HL-60 (cell line): ENCODE measurements at regions not wholly inside any gene's neighbourhood (a gene's known extent, or its start where the extent isn't known, plus 50 kb on each side); places are given as distances from the start of the nearest gene placed in this dataset.

Experiments used
- DNase-seq, 2 experiments: peaks; one replicate each; pipeline ENCODE4 v3.0.0-alpha.2; 2010 to 2020; ENCODE audit warnings: low read depth in 1 of 2, low spot score in 1 of 2
- H3K27ac ChIP-seq: fragments of 250-450 bp; sonication (Bioruptor Pico); replicated peaks from 2 replicates; pipeline ENCODE4 v1.5.1; 2020; ENCODE audit warnings: mild to moderate bottlenecking, moderate library complexity
- H3K27me3 ChIP-seq: fragments of 250-450 bp; sonication (Bioruptor Pico); 2 replicates; pipeline ENCODE4 v1.5.1; 2021; ENCODE audit warnings: mild to moderate bottlenecking, moderate library complexity; ENCODE audit not compliant: insufficient read depth, poor library complexity, severe bottlenecking
- H3K4me3 ChIP-seq: replicated peaks from 2 replicates; pipeline ENCODE4 v1.5.1; 2011; ENCODE audit warnings: mild to moderate bottlenecking, control low read depth, low read length; ENCODE audit not compliant: insufficient read depth
- CTCF ChIP-seq: IDR thresholded peaks from one replicate; pipeline ENCODE4 v1.5.1; 2011; ENCODE audit warnings: low read length, control low read depth, inconsistent platforms; ENCODE audit not compliant: insufficient read depth
- GABPA ChIP-seq: IDR thresholded peaks from 2 replicates; pipeline ENCODE4 v1.6.1; 2012; ENCODE audit warnings: low read depth
- POLR2AphosphoS5 ChIP-seq: IDR thresholded peaks from 2 replicates; pipeline ENCODE4 v1.6.1; 2012; ENCODE audit warnings: low read depth
- SPI1 ChIP-seq: IDR thresholded peaks from 2 replicates; pipeline ENCODE4 v1.6.1; 2012; ENCODE audit warnings: low read depth, mild to moderate bottlenecking, borderline replicate concordance
- TF ChIP-seq, protein P1 (sequence below): IDR thresholded peaks from 2 replicates; pipeline ENCODE4 v1.6.1; 2012; ENCODE audit warnings: low read depth; ENCODE audit not compliant: insufficient replicate concordance

DNA sequence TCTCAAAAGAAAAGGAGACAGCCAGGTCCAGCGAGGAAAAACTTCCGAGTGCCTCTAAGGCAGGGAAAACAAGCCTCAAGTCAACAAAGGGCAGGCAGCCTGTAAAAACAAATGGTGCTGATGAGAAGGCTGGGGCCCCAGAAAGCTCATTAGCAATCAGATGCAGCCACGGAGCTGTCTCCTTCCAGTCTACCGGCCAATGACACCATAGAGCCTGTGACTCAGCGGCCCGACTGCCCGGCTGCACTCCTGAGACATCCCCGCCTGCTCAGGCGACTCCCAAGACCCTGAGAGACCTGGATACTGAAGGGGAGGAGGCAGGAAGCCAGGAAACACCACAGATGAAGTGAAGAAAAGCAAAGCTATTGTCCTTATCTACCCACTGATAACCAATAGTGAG is 120.1 kb upstream of the HDDC2 start:
- no peak overlapping the region for H3K4me3 ChIP-seq
- H3K27me3 ChIP-seq, result peaks cover 2% of the 10 kb centered on the region
- no peak for DNase-seq
- no peak overlapping the region for H3K27ac ChIP-seq
- TF ChIP-seq, protein P1, sequence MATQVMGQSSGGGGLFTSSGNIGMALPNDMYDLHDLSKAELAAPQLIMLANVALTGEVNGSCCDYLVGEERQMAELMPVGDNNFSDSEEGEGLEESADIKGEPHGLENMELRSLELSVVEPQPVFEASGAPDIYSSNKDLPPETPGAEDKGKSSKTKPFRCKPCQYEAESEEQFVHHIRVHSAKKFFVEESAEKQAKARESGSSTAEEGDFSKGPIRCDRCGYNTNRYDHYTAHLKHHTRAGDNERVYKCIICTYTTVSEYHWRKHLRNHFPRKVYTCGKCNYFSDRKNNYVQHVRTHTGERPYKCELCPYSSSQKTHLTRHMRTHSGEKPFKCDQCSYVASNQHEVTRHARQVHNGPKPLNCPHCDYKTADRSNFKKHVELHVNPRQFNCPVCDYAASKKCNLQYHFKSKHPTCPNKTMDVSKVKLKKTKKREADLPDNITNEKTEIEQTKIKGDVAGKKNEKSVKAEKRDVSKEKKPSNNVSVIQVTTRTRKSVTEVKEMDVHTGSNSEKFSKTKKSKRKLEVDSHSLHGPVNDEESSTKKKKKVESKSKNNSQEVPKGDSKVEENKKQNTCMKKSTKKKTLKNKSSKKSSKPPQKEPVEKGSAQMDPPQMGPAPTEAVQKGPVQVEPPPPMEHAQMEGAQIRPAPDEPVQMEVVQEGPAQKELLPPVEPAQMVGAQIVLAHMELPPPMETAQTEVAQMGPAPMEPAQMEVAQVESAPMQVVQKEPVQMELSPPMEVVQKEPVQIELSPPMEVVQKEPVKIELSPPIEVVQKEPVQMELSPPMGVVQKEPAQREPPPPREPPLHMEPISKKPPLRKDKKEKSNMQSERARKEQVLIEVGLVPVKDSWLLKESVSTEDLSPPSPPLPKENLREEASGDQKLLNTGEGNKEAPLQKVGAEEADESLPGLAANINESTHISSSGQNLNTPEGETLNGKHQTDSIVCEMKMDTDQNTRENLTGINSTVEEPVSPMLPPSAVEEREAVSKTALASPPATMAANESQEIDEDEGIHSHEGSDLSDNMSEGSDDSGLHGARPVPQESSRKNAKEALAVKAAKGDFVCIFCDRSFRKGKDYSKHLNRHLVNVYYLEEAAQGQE, result no peak
- no peak for TF ChIP-seq SPI1

DNA sequence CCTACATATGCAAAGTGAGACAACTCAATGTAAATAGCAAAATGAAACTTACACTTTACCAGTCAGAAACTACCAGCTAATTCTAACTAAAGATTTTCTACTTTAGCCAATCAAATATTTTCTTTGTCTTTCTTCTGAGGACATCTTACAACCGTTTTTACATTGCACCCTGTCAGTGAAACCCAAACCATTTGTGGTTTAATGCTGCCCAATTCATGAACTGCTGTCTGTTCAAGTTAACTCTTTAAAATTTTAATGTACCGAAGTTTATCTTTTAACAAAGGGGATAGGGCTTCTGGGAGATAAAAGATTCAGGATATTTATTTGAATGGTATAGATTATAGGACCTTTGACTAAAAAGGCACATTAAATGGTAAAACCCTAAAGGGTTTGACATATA is 121.3 kb upstream of the HDDC2 start:
- DNase-seq, result no peak
- Histone ChIP-seq H3K27ac (no peak overlapping the region), H3K27me3 (peaks cover 2% of the 10 kb centered on the region), H3K4me3 (no peak overlapping the region)
- TF ChIP-seq POLR2AphosphoS5, result no peak
- no peak for TF ChIP-seq CTCF
- no peak for TF ChIP-seq SPI1
- TF ChIP-seq, protein P1, result no peak
- no peak for TF ChIP-seq GABPA

GRCh38 chr6:125431971-125432370 is 130.2 kb upstream of the HDDC2 start:
- DNase-seq, result no peak
- H3K4me3 ChIP-seq, result no peak overlapping the region
- TF ChIP-seq GABPA, result no peak
- no peak for TF ChIP-seq SPI1
- TF ChIP-seq POLR2AphosphoS5, result no peak
- TF ChIP-seq CTCF, result no peak
- TF ChIP-seq, protein P1, result no peak
- H3K27ac ChIP-seq, result no peak overlapping the region
- no peaks in the 10 kb centered on the region for H3K27me3 ChIP-seq

DNA sequence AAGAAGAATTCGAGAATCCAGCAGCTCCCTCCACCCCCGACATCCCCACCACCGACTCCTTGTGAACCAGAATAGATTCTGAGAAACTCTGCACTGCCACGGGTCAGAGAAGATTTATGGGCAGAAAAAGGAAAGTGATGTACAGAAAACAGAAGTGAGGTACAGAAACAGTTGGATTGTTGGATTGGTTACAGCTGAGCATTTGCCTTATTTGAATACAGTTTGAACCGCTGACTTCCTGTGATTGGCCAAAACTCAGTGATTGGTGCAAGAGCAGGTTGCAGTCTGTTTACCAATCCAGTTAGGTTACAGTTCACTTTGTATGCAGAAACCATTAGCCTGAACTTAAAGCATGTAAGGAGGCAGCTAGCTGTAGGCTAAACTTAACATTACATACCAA is 131.2 kb upstream of the HDDC2 start:
- Histone ChIP-seq H3K27ac (no peak overlapping the region), H3K4me3 (no peak overlapping the region), H3K27me3 (no peaks in the 10 kb centered on the region)
- no peak for TF ChIP-seq SPI1
- TF ChIP-seq, protein P1, result no peak
- TF ChIP-seq GABPA, result no peak
- TF ChIP-seq CTCF, result no peak
- no peak for TF ChIP-seq POLR2AphosphoS5
- DNase-seq, result no peak
